Retinal pigment epithelial cell (primary cell): ENCODE measurements at regions not wholly inside any gene's neighbourhood (a gene's known extent, or its start where the extent isn't known, plus 50 kb on each side); places are given as distances from the start of the nearest gene placed in this dataset.
A peak's percentile ranks its signal among the peaks of the same experiment; 100 is the strongest.

Experiments used
- DNase-seq: peaks from one replicate; pipeline ENCODE4 v3.0.0-alpha.2; 2010; ENCODE audit warnings: low read depth
- H3K4me3 ChIP-seq: 2 replicates; pipeline ENCODE4 v1.5.1; 2011; ENCODE audit warnings: mild to moderate bottlenecking, low read length, control low read depth, moderate library complexity
- CTCF ChIP-seq: conservative IDR thresholded peaks from 2 replicates; pipeline ENCODE4 v1.5.1; 2011; ENCODE audit warnings: low read depth, low read length, control low read depth, inconsistent platforms

- TF ChIP-seq CTCF, result no peak
- DNase-seq, result no peak
- no peak overlapping the region for H3K4me3 ChIP-seq
Measured at GRCh38 chr6:816510-817084, 123.7 kb upstream of the EXOC2 start.

GRCh38 chr6:815348-815738, 122.4 kb upstream of the EXOC2 start:
- H3K4me3 ChIP-seq, result no peak overlapping the region
- no peak for DNase-seq
- TF ChIP-seq CTCF, result peak; percentile 37

- no peak overlapping the region for H3K4me3 ChIP-seq
- no peak for TF ChIP-seq CTCF
- no peak for DNase-seq
Measured at GRCh38 chr6:814378-815347, 121.7 kb upstream of the EXOC2 start.

- H3K4me3 ChIP-seq, result no peak overlapping the region
- no peak for TF ChIP-seq CTCF
- DNase-seq, result no peak
Measured at GRCh38 chr6:811831-812230, 118.9 kb upstream of the EXOC2 start.

- no peak overlapping the region for H3K4me3 ChIP-seq
- TF ChIP-seq CTCF, result no peak
- DNase-seq, result no peak
Measured at GRCh38 chr6:811191-811590, 118.3 kb upstream of the EXOC2 start.

GRCh38 chr6:804771-805170, 111.8 kb upstream of the EXOC2 start:
- TF ChIP-seq CTCF, result no peak
- no peak for DNase-seq
- H3K4me3 ChIP-seq, result no peak overlapping the region

GRCh38 chr6:804317-804716, 111.4 kb upstream of the EXOC2 start:
- TF ChIP-seq CTCF, result no peak
- no peak for DNase-seq
- no peak overlapping the region for H3K4me3 ChIP-seq
